Choroid plexus epithelial cell (primary cell): ENCODE measurements at regions not wholly inside any gene's neighbourhood (a gene's known extent, or its start where the extent isn't known, plus 50 kb on each side); places are given as distances from the start of the nearest gene placed in this dataset.

Source experiments
- DNase-seq: peaks from one replicate; pipeline ENCODE4 v3.0.0-alpha.2; 2010; ENCODE audit warnings: low read depth
- H3K4me3 ChIP-seq: 2 replicates; pipeline ENCODE4 v1.5.1; 2011; ENCODE audit warnings: low read depth, mild to moderate bottlenecking, control low read depth, low read length, moderate library complexity
- TF ChIP-seq, protein P1 (sequence below): conservative IDR thresholded peaks from 2 replicates; pipeline ENCODE4 v1.5.1; 2011; ENCODE audit warnings: low read depth, mild to moderate bottlenecking, control low read depth, inconsistent platforms, low read length, moderate library complexity

DNA sequence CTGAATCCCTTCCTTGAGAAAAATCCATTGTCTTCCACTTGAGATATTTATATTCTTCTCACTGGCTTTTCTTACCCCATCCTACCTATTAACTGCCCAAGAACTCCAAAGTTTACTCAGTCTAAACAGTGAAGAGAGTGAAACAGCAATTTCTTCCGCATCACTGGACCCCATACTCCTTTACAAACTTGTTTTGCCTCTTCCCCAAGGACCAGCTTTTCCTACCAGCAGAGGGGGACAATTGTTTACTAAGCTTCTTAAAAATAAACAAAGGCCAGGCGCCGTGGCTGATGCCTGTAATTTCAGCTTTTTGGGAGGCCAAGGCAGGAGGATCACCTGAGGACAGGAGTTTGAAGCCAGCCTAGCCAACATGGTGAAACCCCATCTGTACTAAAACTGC is 52.0 kb downstream of the LRATD1 start:
- DNase-seq = no peak
- TF ChIP-seq, protein P1, sequence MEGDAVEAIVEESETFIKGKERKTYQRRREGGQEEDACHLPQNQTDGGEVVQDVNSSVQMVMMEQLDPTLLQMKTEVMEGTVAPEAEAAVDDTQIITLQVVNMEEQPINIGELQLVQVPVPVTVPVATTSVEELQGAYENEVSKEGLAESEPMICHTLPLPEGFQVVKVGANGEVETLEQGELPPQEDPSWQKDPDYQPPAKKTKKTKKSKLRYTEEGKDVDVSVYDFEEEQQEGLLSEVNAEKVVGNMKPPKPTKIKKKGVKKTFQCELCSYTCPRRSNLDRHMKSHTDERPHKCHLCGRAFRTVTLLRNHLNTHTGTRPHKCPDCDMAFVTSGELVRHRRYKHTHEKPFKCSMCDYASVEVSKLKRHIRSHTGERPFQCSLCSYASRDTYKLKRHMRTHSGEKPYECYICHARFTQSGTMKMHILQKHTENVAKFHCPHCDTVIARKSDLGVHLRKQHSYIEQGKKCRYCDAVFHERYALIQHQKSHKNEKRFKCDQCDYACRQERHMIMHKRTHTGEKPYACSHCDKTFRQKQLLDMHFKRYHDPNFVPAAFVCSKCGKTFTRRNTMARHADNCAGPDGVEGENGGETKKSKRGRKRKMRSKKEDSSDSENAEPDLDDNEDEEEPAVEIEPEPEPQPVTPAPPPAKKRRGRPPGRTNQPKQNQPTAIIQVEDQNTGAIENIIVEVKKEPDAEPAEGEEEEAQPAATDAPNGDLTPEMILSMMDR = no peak
- no peak overlapping the region for H3K4me3 ChIP-seq

GRCh38 chr2:14690926-14691325 is 58.4 kb downstream of the LRATD1 start:
- H3K4me3 ChIP-seq = no peak overlapping the region
- DNase-seq = no peak
- TF ChIP-seq, protein P1 = no peak

DNA sequence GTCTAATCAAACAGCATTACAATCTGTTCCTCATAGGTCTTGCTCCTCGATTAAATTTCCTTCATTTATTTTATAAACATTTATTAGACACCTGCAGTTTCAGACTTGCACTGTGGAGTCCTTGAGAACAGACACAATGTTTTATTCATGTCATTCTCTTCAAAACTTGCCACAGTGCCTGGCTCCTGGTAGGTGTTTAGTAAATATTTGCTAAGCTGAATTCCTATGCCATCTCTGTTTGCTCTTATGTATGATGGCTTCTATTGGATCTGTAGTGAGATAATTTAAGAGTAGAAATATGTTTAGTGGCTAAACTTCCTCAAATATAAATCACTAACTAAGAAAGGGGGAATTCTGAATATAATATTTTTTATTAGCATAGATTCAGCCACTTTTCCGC is 61.4 kb downstream of the LRATD1 start:
- TF ChIP-seq, protein P1 = no peak
- H3K4me3 ChIP-seq = no peak overlapping the region
- DNase-seq = no peak

DNA sequence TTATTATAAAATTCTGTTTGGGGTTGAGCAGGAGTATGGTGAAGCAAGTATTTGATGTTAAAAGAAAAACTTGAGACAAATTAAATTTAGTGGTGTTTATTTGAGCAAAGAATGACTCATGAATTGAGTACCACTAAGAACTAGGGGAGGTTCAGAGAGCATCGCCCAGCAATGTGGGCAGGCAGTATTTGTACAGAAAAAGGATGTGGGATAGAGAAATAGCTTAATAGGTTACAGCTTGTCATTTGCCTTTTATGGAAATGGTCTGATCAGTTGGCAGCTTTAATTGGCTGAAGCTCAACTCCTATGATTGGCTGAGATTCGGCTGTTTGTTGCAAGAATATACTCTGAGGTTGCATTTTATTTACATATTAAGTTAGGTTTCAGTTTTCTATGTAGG is 68.2 kb downstream of the LRATD1 start:
- TF ChIP-seq, protein P1 = no peak
- DNase-seq = peak; percentile 2
- H3K4me3 ChIP-seq = no peak overlapping the region

GRCh38 chr2:14702258-14702657 is 69.7 kb downstream of the LRATD1 start:
- TF ChIP-seq, protein P1 = no peak
- no peak overlapping the region for H3K4me3 ChIP-seq
- DNase-seq = no peak

DNA sequence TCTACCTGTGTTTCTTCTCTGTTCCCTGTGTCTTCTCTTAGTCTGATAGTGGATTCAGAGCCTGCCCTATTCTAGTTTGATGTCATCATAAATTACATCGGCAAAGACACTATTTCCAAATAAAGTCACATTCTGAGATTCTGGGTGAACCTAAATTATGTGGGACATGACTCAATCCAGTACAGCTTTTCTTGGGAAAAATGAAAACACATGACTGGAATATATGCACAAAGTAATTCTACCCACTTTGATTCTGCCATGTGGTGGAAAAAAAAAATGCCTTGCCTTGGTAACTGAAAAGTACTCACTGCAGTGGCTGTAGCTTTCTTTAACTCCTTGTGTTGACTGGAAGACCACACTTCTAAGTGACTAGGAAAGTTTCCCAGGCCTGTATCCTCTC is 73.7 kb downstream of the LRATD1 start:
- no peak overlapping the region for H3K4me3 ChIP-seq
- TF ChIP-seq, protein P1 = no peak
- DNase-seq = no peak

DNA sequence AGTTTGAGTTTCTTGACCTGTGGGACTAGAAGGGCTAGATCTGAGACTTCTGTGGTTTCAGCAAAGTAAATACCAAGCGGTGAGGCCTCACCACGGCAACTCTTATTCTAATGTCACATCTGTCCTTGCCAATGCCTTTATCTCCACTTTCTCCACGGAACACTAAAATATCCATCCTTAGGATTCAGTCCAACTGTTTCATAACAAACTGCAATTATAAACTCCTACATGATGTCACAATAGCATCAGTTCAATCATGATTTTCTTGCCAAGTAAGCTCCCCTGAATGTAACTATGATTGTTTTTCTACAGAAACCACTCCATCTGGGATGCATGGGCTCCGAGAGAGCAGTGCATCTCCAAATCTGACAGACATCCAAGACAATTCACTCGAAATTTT is 79.6 kb downstream of the LRATD1 start:
- no peak for DNase-seq
- H3K4me3 ChIP-seq = no peak overlapping the region
- TF ChIP-seq, protein P1 = no peak
